DND-41 (cell line): ENCODE measurements at regions not wholly inside any gene's neighbourhood (a gene's known extent, or its start where the extent isn't known, plus 50 kb on each side); places are given as distances from the start of the nearest gene placed in this dataset.

Experiments used
- EZH2 ChIP-seq: IDR thresholded peaks from 3 replicates; pipeline ENCODE4 v1.6.1; 2012; ENCODE audit warnings: borderline replicate concordance, low read depth, mild to moderate bottlenecking, moderate library complexity, low read length, inconsistent platforms; ENCODE audit not compliant: severe bottlenecking
- TF ChIP-seq, protein P1 (sequence below): IDR thresholded peaks from 2 replicates; pipeline ENCODE4 v1.5.1; 2012; ENCODE audit warnings: borderline replicate concordance, low read length, moderate library complexity, mild to moderate bottlenecking; ENCODE audit not compliant: poor library complexity, severe bottlenecking; ENCODE audit errors: extremely low read depth

DNA sequence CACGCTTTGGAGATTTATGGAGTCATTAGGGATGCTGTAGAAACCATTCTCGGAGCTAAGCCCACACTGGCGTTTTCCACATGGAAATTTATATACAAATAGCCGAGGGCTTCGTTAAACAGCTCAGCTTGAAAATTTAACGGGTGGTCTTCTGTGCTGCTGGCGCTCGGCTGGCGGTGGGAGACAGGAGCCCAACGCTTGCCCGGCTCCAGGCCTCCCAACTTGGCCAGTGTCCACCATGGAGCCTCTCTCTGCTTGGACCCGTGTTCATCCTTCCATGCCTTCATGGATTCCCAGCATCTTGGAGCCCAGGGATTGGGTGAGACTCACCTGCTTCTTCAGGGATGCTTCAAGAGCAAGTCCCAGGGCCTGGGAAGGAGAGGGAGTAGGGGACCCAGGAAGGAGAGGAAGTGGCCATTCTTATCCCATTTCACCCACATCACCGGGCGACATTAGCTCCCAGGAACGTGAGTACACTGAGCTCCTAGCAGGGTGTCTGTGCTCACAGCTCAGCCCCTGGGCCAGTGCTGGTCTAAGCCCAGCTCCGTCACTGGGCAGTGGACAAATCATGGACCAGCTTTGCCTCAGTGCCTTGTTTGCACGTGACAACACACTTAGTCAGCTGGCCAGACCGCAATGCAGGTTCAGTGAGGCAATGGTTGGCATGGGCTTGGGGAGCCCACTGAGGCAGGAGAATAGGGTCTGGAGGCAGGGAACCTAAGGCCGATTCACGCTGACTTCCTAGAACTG is 944.3 kb downstream of the BRD1 start:
- no peak for TF ChIP-seq EZH2
- TF ChIP-seq, protein P1, sequence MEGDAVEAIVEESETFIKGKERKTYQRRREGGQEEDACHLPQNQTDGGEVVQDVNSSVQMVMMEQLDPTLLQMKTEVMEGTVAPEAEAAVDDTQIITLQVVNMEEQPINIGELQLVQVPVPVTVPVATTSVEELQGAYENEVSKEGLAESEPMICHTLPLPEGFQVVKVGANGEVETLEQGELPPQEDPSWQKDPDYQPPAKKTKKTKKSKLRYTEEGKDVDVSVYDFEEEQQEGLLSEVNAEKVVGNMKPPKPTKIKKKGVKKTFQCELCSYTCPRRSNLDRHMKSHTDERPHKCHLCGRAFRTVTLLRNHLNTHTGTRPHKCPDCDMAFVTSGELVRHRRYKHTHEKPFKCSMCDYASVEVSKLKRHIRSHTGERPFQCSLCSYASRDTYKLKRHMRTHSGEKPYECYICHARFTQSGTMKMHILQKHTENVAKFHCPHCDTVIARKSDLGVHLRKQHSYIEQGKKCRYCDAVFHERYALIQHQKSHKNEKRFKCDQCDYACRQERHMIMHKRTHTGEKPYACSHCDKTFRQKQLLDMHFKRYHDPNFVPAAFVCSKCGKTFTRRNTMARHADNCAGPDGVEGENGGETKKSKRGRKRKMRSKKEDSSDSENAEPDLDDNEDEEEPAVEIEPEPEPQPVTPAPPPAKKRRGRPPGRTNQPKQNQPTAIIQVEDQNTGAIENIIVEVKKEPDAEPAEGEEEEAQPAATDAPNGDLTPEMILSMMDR = no peak
